Heart left ventricle (tissue), 13 donors: ENCODE measurements at regions not wholly inside any gene's neighbourhood (a gene's known extent, or its start where the extent isn't known, plus 50 kb on each side); places are given as distances from the start of the nearest gene placed in this dataset.

ENCODE experiments used
- CTCF ChIP-seq, 12 donors: fragments of 200-600 bp; sonication (generic) in 4 of 12; IDR thresholded peaks; one replicate each; pipeline versions ENCODE4 v1.5.0 to v1.8.0; 2018 to 2022; ENCODE audit warnings: antibody characterized with exemption in 12 of 12, mild to moderate bottlenecking in 5 of 12
- POLR2A ChIP-seq, 2 donors: fragments of 450-650 bp; IDR thresholded peaks; one replicate each; pipeline ENCODE4 v1.6.1; 2017; ENCODE audit warnings: antibody characterized with exemption in 2 of 2, mild to moderate bottlenecking in 2 of 2, moderate library complexity in 2 of 2
- donor health status: ischemic (EF 13 %, LVEDD 7.1; RV severe dilation, severe dysfunction).
- donor health status: DM: no; HTN: yes; CAD: no.
- donor health status: DM: no; HTN: no; CAD: no.
- donor health status: ischemic (EF 25% LVEDD 6.9; RV normal size, moderate dysfunction).
- donor health status: ischemic (EF 25% LVEDD 5.7; RV mildly dilated, moderate dysfunction).
- donor health status: ischemic (EF 35%, LVEDD 5.7; RV mildly dilated, moderate dysfunction).
- donor health status: nonischemic (EF 11% LVEDD 7.7; RV severe dilation, severe dysfunction).
- donor health status: DM: yes; HTN: yes; CAD: no.
- donor health status: PGD.
- donor health status: ischemic (EF 29% LVEDD 5.4; RV normal size, mild dysfunction).
- donor health status: nonischemic (EF 23%, LVEDD 6.1; RV moderate dilation, normal function).

GRCh38 chr5:89397096-89397495 lies 514.1 kb upstream of the MEF2C start:
- TF ChIP-seq POLR2A (IDR thresholded peaks at IDR 0.05) = no peak
- no peak for TF ChIP-seq CTCF (IDR thresholded peaks at IDR 0.05)
